Stomach smooth muscle (tissue), 2 donors: ENCODE measurements at regions not wholly inside any gene's neighbourhood (a gene's known extent, or its start where the extent isn't known, plus 50 kb on each side); places are given as distances from the start of the nearest gene placed in this dataset.

Source experiments
- H3K27ac ChIP-seq: one replicate; pipeline ENCODE4 v1.7.0; 2013; ENCODE audit warnings: mild to moderate bottlenecking, low read length, inconsistent platforms
- H3K27me3 ChIP-seq, 2 donors: one replicate each; pipeline ENCODE4 v1.7.0; 2013; ENCODE audit warnings: low read length in 2 of 2; ENCODE audit not compliant: insufficient read depth in 2 of 2, control insufficient read depth in 1 of 2
- H3K36me3 ChIP-seq, 2 donors: one replicate each; pipeline ENCODE4 v1.7.0; 2013; ENCODE audit warnings: low read length in 2 of 2; ENCODE audit not compliant: control insufficient read depth in 2 of 2, insufficient read depth in 2 of 2
- H3K4me1 ChIP-seq: one replicate; pipeline ENCODE4 v1.7.0; 2013; ENCODE audit warnings: low read length; ENCODE audit not compliant: control insufficient read depth, insufficient read depth
- H3K4me3 ChIP-seq, 2 donors: one replicate each; pipeline ENCODE4 v1.7.0; 2013; ENCODE audit warnings: low read length in 2 of 2
- H3K9ac ChIP-seq, 2 donors: one replicate each; pipeline ENCODE4 v1.7.0; 2013; ENCODE audit warnings: low read length in 2 of 2, mild to moderate bottlenecking in 1 of 2
- H3K9me3 ChIP-seq, 2 donors: one replicate each; pipeline ENCODE4 v1.7.0; 2013; ENCODE audit warnings: low read length in 2 of 2; ENCODE audit not compliant: control insufficient read depth in 2 of 2
- donor health status: healthy.
- donor health status: Pancreatic carcinoma.

DNA sequence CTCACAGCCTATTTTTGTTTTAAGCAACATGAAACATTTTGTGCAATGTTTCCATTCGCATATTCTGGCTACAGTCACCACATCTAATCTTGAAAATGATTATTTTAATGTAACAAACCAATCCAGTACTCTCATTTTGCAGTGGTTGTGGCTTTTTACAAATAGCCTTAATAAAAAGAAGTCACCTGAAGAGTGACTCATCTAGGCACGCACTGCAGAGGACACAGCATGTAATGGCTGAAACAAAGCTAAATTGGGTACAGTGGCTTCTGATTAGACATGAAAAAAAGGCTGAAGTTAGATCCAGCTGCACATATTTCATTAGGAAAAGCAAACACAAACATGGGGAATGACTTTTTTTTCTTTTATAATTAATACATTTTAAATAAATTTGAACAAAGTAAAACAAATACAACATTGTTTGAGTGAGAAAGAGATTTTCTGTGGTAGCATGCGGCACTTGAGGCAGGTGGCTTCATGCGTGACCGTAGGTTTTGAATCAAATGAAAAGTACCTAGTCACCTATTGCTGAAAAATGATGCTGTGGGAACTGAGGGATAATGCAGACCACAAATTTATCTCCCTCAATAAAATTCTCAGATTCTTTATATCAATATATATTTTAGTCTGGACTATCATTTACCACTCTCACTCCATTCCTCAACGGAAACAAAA, 240.8 kb upstream of the DDX53 start:
- no peaks in the 10 kb centered on the region for H3K9me3 ChIP-seq
- no peaks in the 10 kb centered on the region for H3K36me3 ChIP-seq
- H3K27ac ChIP-seq = no peak overlapping the region
- no peaks in the 10 kb centered on the region for H3K27me3 ChIP-seq
- no peak overlapping the region for H3K4me3 ChIP-seq
- no peak overlapping the region for H3K9ac ChIP-seq
- H3K4me1 ChIP-seq = no peaks in the 10 kb centered on the region

- H3K27me3 ChIP-seq = no peaks in the 10 kb centered on the region
- H3K27ac ChIP-seq = no peak overlapping the region
- H3K9me3 ChIP-seq = no peaks in the 10 kb centered on the region
- H3K4me3 ChIP-seq = no peak overlapping the region
- no peaks in the 10 kb centered on the region for H3K4me1 ChIP-seq
- no peak overlapping the region for H3K9ac ChIP-seq
- no peaks in the 10 kb centered on the region for H3K36me3 ChIP-seq
These were observed 239.2 kb upstream of the DDX53 start for GRCh38 chrX:22760513-22761057.

- H3K4me1 ChIP-seq = no peaks in the 10 kb centered on the region
- H3K4me3 ChIP-seq = no peak overlapping the region
- H3K27ac ChIP-seq = no peak overlapping the region
- H3K27me3 ChIP-seq = no peaks in the 10 kb centered on the region
- H3K9ac ChIP-seq = no peak overlapping the region
- no peaks in the 10 kb centered on the region for H3K9me3 ChIP-seq
- H3K36me3 ChIP-seq = no peaks in the 10 kb centered on the region
These were observed 211.5 kb upstream of the DDX53 start for GRCh38 chrX:22788221-22788620.

- Histone ChIP-seq H3K27ac (no peak overlapping the region), H3K9ac (no peak overlapping the region), H3K4me3 (no peak overlapping the region), H3K27me3 (no peaks in the 10 kb centered on the region), H3K9me3 (no peaks in the 10 kb centered on the region), H3K4me1 (no peaks in the 10 kb centered on the region), H3K36me3 (no peaks in the 10 kb centered on the region)
These were observed 204.1 kb upstream of the DDX53 start for GRCh38 chrX:22795671-22796070.

DNA sequence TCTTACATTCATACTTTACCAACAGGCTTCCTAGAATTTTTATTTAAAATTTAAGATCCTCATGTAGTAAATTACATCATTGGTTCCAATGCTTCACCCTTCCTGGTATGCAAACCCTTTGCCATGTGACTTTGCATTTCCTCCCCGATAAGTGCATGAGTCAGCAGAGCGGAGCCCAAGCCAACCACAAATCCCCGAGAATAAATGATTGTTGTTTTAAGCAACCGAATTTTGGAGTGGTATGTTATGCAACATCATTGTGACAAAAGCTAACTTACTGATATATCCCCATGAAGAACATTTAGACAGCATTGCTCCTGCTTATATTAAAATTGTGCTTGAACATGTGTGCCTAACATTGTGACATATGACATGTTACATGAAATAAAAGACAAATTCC, 199.4 kb upstream of the DDX53 start:
- H3K4me1 ChIP-seq = no peaks in the 10 kb centered on the region
- H3K9ac ChIP-seq = no peak overlapping the region
- no peaks in the 10 kb centered on the region for H3K9me3 ChIP-seq
- H3K4me3 ChIP-seq = no peak overlapping the region
- no peak overlapping the region for H3K27ac ChIP-seq
- H3K36me3 ChIP-seq = no peaks in the 10 kb centered on the region
- H3K27me3 ChIP-seq = no peaks in the 10 kb centered on the region

- Histone ChIP-seq H3K27ac (no peak overlapping the region), H3K27me3 (no peaks in the 10 kb centered on the region), H3K36me3 (no peaks in the 10 kb centered on the region), H3K4me3 (no peak overlapping the region), H3K4me1 (no peaks in the 10 kb centered on the region), H3K9me3 (no peaks in the 10 kb centered on the region), H3K9ac (no peak overlapping the region)
These were observed 199.0 kb upstream of the DDX53 start for GRCh38 chrX:22800806-22801205.

DNA sequence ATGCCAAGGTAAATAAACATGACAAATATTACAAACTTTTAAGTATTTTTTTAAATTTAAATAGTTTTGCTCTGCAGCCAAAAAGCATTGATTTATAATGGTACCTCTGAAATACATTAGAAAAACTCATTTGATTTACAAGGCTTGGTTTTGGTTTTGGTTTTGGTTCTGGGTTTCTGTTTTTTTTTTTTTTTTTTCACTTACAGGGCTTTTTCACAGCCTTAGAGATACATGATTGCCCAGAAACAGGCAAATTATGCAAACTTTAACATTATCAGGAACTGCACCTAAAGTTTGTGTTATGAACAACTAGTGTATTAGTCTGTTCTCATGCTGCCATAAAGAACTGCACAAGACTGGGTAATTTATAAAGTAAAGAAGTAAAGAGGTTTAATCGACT, 196.4 kb upstream of the DDX53 start:
- Histone ChIP-seq H3K9me3 (no peaks in the 10 kb centered on the region), H3K4me3 (no peak overlapping the region), H3K4me1 (no peaks in the 10 kb centered on the region), H3K27me3 (no peaks in the 10 kb centered on the region), H3K9ac (no peak overlapping the region), H3K27ac (no peak overlapping the region), H3K36me3 (no peaks in the 10 kb centered on the region)

DNA sequence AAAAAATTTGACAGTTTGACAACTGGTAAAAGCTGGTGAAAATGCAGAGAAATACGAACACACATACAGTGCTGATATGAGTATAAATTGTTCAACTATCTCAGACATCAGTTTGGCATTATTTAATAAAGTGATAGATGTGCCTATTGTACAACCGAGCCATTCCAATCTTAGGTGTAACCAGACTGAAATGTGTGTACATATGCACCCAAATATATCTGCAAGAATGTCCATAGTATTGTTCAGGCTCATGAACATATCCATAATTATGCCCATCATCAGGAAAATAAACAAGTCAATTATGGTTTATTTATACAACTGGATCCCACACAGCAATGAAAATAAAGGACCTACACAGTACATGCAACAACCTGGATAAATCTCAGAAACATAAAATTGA, 188.9 kb upstream of the DDX53 start:
- no peaks in the 10 kb centered on the region for H3K27me3 ChIP-seq
- H3K9me3 ChIP-seq = no peaks in the 10 kb centered on the region
- no peak overlapping the region for H3K4me3 ChIP-seq
- no peak overlapping the region for H3K27ac ChIP-seq
- H3K9ac ChIP-seq = no peak overlapping the region
- no peaks in the 10 kb centered on the region for H3K4me1 ChIP-seq
- H3K36me3 ChIP-seq = no peaks in the 10 kb centered on the region

DNA sequence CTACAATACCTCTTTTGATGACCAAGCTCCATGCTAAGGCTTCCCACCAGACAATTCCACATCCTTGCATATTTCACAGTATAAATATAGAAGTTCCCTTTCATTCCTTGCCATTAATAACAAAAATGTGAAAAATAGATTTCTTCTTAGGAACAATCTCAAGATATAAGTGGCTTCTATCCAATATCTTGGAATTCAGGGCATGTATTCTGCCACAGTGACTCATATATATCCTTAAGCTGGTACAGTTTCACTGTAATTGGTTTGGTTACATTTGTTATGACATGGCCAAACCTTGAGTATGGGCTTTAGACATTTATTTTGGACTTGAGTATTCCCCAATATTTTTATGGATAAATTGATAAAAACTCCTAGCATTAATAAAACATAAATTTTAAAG, 181.7 kb upstream of the DDX53 start:
- H3K36me3 ChIP-seq = no peaks in the 10 kb centered on the region
- no peaks in the 10 kb centered on the region for H3K27me3 ChIP-seq
- no peaks in the 10 kb centered on the region for H3K9me3 ChIP-seq
- no peak overlapping the region for H3K9ac ChIP-seq
- no peaks in the 10 kb centered on the region for H3K4me1 ChIP-seq
- no peak overlapping the region for H3K4me3 ChIP-seq
- H3K27ac ChIP-seq = no peak overlapping the region

- Histone ChIP-seq H3K4me1 (no peaks in the 10 kb centered on the region), H3K27ac (no peak overlapping the region), H3K9me3 (no peaks in the 10 kb centered on the region), H3K4me3 (no peak overlapping the region), H3K9ac (no peak overlapping the region), H3K36me3 (no peaks in the 10 kb centered on the region), H3K27me3 (no peaks in the 10 kb centered on the region)
These were observed 144.1 kb upstream of the DDX53 start for GRCh38 chrX:22855693-22856092.

DNA sequence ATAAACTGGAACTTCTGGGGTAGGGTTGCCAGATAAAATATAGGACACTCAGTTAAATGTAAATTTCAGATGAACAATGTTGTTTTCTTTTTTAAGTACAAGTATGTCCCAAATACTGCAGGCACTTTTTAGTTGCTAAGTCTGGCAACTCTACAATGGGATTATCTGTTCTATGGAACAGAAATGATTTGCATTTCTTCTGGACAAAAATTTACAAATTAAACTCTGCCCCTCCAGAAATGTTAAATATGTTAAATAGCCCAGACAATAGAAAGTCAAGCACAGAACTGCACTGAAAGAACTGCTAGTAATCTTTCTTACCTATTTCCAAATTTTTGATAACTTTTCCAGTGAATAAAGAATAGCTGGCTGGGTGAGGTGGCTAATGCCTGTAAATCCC, 140.1 kb upstream of the DDX53 start:
- no peaks in the 10 kb centered on the region for H3K9me3 ChIP-seq
- no peak overlapping the region for H3K4me3 ChIP-seq
- H3K27me3 ChIP-seq = no peaks in the 10 kb centered on the region
- H3K27ac ChIP-seq = no peak overlapping the region
- no peaks in the 10 kb centered on the region for H3K36me3 ChIP-seq
- H3K9ac ChIP-seq = no peak overlapping the region
- H3K4me1 ChIP-seq = no peaks in the 10 kb centered on the region
